GM10248 (cell line): ENCODE measurements at regions not wholly inside any gene's neighbourhood (a gene's known extent, or its start where the extent isn't known, plus 50 kb on each side); places are given as distances from the start of the nearest gene placed in this dataset.
A peak's percentile ranks its signal among the peaks of the same experiment; 100 is the strongest.

Experiments
- CTCF ChIA-PET: fragments of 300-600 bp; sonication (Branson Sonifier 250); formaldehyde crosslinking; extraction: SDS; loops from one replicate; lab custom pipeline; 2021; ENCODE audit warnings: antibody characterized with exemption; lab: Yijun Ruan, JAX
- POLR2A ChIA-PET: fragments of 350-650 bp; sonication (Branson Sonifier 250); formaldehyde crosslinking; extraction: SDS; loops from one replicate; lab custom pipeline; 2020; ENCODE audit warnings: antibody characterized with exemption; lab: Yijun Ruan, JAX
- DNase-seq: peaks from one replicate; pipeline ENCODE4 v3.0.0; 2012; ENCODE audit errors: extremely low spot score
- TF ChIP-seq, protein P1 (sequence below): IDR thresholded peaks from 2 replicates; pipeline ENCODE4 v1.5.1; 2012; ENCODE audit warnings: mild to moderate bottlenecking, low read depth; ENCODE audit errors: extremely low read depth, missing control alignments, control extremely low read depth

DNA sequence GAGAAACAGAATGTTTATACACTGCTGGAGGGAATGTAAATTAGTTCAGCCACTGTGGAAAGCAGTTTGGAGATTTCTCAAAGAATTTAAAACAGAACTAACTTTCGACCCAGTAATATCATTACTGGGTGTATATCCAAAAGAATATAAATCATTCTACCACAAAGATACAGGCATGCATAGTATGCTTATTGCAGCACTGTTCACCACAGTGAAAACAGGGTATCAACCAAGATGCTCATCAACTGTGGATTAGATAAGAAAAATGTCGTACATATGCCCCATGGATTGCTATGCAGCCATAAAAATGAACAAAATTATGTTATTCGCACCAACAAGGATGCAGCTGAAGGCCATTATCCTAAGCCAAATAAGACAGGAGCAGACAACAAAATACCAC is 343.1 kb upstream of the KCND2 start:
- POLR2A ChIA-PET = no interaction called here
- TF ChIP-seq, protein P1, sequence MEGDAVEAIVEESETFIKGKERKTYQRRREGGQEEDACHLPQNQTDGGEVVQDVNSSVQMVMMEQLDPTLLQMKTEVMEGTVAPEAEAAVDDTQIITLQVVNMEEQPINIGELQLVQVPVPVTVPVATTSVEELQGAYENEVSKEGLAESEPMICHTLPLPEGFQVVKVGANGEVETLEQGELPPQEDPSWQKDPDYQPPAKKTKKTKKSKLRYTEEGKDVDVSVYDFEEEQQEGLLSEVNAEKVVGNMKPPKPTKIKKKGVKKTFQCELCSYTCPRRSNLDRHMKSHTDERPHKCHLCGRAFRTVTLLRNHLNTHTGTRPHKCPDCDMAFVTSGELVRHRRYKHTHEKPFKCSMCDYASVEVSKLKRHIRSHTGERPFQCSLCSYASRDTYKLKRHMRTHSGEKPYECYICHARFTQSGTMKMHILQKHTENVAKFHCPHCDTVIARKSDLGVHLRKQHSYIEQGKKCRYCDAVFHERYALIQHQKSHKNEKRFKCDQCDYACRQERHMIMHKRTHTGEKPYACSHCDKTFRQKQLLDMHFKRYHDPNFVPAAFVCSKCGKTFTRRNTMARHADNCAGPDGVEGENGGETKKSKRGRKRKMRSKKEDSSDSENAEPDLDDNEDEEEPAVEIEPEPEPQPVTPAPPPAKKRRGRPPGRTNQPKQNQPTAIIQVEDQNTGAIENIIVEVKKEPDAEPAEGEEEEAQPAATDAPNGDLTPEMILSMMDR = no peak
- DNase-seq = no peak
- CTCF ChIA-PET = no interaction called here

DNA sequence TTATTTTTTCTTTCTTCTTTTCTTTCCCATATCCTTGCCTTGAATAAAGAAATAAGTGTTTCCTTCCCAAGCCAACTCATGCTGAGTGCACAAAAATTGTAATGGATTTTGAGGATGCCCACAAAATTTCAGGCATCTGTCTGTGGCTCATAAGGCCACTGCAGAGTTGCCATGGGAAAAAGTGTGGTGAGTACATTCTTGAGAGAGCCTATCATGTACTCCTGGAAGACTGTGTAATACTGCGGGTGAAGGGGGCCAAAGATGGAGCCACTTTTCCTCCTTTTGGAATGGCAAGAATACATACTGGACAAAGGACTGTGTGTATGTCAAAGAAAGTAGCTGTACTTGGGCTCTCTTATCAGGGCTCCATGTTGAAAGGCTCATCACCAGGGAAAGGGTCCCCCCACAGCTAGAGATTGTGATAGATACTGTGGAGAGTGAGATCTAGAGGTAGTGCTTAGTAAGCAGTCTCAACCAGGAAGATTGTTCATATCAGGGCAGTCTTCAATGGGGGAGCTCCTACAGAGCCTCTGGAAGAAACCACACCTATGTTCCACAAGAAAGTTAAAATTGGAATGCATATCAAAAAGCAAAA is 341.6 kb upstream of the KCND2 start:
- CTCF ChIA-PET = interaction anchor here (1.4 kb wide), 1 partner anchor 12 kb away, joined by 3 read pairs; no protein-coding TSS in a partner anchor
- DNase-seq = no peak
- TF ChIP-seq, protein P1 = no peak
- POLR2A ChIA-PET = no interaction called here

DNA sequence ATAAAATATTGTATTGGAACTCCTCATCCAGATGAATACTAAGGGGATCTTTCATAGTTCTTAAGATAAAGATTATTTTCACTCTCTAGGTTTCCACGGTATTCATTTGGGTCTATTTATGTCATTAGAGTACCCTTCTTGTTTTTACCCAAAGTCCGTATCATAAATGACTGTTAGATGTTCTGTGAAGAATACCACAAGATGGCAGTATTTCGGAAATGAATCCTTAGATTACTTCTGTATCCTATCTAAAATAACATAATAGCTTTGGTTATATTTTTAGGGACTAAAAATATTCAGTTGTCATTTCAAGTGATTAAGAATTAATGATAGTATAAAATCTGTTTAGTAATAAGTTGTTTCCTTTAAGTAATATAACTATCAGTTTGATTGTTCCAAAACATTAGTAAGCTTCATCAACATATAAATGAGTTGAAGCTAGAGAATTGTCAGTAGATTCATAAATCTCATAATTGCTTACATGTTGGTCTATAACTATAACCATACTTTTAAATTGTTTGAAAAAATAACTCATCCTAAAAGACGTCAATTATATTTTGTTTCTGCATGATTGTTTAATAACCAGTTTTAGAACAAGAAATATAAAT is 337.5 kb upstream of the KCND2 start:
- ChIA-PET CTCF (interaction anchor here (0.7 to 3.2 kb wide), 19 partner anchors 9 to 857 kb away, joined by 3 to 14 read pairs (median 4); no protein-coding TSS in a partner anchor), POLR2A (no interaction called here)
- peak; percentile 11 for DNase-seq
- TF ChIP-seq, protein P1 = peak; percentile 32

DNA sequence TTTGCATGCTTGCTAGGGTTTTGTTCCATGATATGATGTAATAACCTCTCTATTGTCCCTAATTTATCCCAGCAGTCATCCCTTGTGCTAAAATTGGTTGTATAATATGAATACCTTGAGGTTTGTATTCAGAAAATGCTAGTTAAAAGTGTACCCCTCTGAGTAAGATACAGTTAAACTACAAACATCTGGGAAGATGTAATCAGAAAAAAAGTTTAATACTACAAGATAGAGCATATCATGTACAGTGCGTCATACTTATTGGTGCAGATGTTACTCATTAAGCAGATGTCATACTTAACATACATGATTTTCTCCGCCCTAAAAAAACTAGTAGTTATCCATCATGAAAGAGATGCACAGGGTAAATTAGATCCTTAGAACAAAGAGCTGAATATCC is 336.1 kb upstream of the KCND2 start:
- TF ChIP-seq, protein P1 = no peak
- DNase-seq = no peak
- ChIA-PET CTCF (interaction anchor here (1.1 to 3.2 kb wide), 2 partner anchors 15 to 788 kb away, joined by 4 to 14 read pairs; no protein-coding TSS in a partner anchor), POLR2A (no interaction called here)

DNA sequence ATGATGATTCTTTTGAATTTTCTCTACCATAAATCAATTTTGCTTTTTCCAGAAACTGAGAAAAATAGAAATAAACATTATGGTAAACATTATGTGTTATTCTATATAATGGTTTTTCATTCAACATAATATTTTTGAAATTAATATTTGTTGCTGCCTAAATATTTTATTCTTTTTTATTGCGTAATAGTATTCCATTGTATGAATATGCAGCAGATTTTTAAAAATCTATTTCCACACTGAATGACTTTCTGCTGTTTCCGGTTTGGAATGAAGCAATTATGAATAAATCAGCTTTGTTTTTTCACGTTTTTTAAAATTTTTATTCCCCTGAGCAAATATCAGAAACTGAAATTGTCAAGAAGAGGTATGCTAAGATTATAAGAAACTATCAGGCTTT is 335.2 kb upstream of the KCND2 start:
- DNase-seq = no peak
- ChIA-PET CTCF (no interaction called here), POLR2A (no interaction called here)
- TF ChIP-seq, protein P1 = no peak

DNA sequence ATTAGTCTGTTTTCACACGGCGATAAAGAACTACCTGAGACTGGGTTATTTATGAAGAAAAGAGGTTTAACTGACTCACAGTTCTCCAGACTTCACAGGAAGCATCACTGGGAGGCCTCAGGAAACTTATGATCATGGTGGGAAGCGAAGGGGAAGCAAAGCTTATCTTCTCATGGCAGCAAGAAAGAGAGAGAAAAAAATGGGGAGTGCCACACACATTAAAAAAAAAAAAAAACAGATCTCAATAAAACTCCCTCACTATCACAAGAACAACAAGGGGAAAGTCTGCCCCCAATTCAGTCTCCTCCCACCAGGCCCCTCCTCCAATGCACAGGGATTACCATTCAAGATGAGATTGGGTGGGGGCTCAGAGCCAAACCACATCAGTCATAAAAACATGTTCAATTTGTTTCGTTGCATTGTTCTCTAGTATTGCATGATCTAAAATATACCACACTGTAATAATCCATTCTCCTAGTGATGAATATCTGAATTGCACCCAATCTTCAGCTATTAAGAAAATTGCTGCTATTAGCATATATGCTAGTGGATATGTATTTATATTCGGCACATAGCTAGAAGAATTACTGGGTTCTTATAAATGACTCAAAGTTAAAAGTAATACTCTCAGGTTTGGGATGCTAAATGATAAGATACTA is 328.9 kb upstream of the KCND2 start:
- CTCF ChIA-PET = no interaction called here
- POLR2A ChIA-PET = no interaction called here
- DNase-seq = no peak
- TF ChIP-seq, protein P1 = no peak
